HEK293T (cell line): ENCODE measurements at regions not wholly inside any gene's neighbourhood (a gene's known extent, or its start where the extent isn't known, plus 50 kb on each side); places are given as distances from the start of the nearest gene placed in this dataset.

ENCODE experiments used
- BHLHE40 ChIP-seq: fragments of 450-650 bp; IDR thresholded peaks from 2 replicates; pipeline ENCODE4 v1.6.1; 2016; ENCODE audit warnings: mild to moderate bottlenecking, moderate library complexity, borderline replicate concordance
- FOXK2 ChIP-seq: fragments of 450-650 bp; IDR thresholded peaks from 2 replicates; pipeline ENCODE4 v1.6.1; 2016; ENCODE audit warnings: mild to moderate bottlenecking
- FOXM1 ChIP-seq: fragments of 450-650 bp; IDR thresholded peaks from 2 replicates; pipeline ENCODE4 v1.6.1; 2017; ENCODE audit warnings: mild to moderate bottlenecking, borderline replicate concordance
- PKNOX1 ChIP-seq: fragments of 450-650 bp; IDR thresholded peaks from 2 replicates; pipeline ENCODE4 v1.6.1; 2016
- SP1 ChIP-seq: fragments of 450-650 bp; IDR thresholded peaks from 2 replicates; pipeline ENCODE4 v1.6.1; 2017
- ZNF384 ChIP-seq: fragments of 450-650 bp; IDR thresholded peaks from 2 replicates; pipeline ENCODE4 v1.6.1; 2016

GRCh38 chr18:42233908-42234307, 278.9 kb downstream of the PIK3C3 start:
- TF ChIP-seq FOXK2 (no peak), BHLHE40 (no peak), ZNF384 (no peak), PKNOX1 (no peak), FOXM1 (no peak), SP1 (no peak)
